Prostate gland (tissue), 2 donors: ENCODE measurements at regions not wholly inside any gene's neighbourhood (a gene's known extent, or its start where the extent isn't known, plus 50 kb on each side); places are given as distances from the start of the nearest gene placed in this dataset.

Source experiments
- POLR2AphosphoS5 ChIP-seq: sonication (generic); formaldehyde crosslinking; IDR thresholded peaks from one replicate; pipeline ENCODE4 v1.6.1; 2017; ENCODE audit warnings: antibody characterized with exemption
- TF ChIP-seq, protein P1 (sequence below), 4 experiments: fragments of 200-600 bp in 2 of 4; fragments of 450-650 bp in 2 of 4; sonication (generic) in 2 of 4; IDR thresholded peaks; 1 replicate in 3 of 4; 2 replicates in 1 of 4; pipeline ENCODE4 v1.5.1; 2016 to 2019; ENCODE audit warnings: antibody characterized with exemption in 4 of 4, mild to moderate bottlenecking in 2 of 4, moderate library complexity in 2 of 4

GRCh38 chr1:239456788-239457187, 70.4 kb downstream of the CHRM3 start:
- TF ChIP-seq, protein P1, sequence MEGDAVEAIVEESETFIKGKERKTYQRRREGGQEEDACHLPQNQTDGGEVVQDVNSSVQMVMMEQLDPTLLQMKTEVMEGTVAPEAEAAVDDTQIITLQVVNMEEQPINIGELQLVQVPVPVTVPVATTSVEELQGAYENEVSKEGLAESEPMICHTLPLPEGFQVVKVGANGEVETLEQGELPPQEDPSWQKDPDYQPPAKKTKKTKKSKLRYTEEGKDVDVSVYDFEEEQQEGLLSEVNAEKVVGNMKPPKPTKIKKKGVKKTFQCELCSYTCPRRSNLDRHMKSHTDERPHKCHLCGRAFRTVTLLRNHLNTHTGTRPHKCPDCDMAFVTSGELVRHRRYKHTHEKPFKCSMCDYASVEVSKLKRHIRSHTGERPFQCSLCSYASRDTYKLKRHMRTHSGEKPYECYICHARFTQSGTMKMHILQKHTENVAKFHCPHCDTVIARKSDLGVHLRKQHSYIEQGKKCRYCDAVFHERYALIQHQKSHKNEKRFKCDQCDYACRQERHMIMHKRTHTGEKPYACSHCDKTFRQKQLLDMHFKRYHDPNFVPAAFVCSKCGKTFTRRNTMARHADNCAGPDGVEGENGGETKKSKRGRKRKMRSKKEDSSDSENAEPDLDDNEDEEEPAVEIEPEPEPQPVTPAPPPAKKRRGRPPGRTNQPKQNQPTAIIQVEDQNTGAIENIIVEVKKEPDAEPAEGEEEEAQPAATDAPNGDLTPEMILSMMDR (IDR thresholded peaks at IDR 0.05), result no peak
- no peak for TF ChIP-seq POLR2AphosphoS5
